ENCODE measurements at regions not wholly inside any gene's neighbourhood (a gene's known extent, or its start where the extent isn't known, plus 50 kb on each side); places are given as distances from the start of the nearest gene placed in this dataset.
"Not testable (repeated sequence)": the region's sequence is repeated elsewhere in the genome, so short reads cannot be mapped to it uniquely, and the experiment has no call there.

DNA sequence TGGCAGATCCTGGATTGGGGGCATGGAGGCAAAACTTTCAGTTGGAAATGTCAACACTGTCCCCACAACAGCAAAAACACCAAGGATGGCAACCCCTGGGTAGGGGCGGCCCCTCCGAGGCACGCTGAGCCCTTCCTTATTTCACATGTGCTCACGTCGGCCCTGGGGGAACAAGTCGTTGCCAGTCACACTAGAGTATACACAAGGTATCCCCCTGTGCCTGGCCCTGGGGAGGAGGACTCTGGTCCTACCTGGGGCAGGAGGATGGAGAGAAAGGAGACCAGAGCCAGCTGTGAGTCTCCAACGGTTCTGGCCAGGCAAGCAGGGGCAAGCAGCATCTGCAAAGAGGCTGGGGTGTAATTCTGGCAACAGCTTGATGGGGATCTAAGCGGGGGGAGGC lies 126.9 kb upstream of the FOXD4L5 start:
- Histone ChIP-seq H3K4me3 (ENCODE audit: low read length) (no peak overlapping the region), H3K4me1 (ENCODE audit: insufficient read depth, low read length) (no peaks in the 10 kb centered on the region), H3K27me3 (ENCODE audit: insufficient read depth, low read length) (no peaks in the 10 kb centered on the region), H3K9me3 (ENCODE audit: low read depth, low read length) (no peaks in the 10 kb centered on the region)

DNA sequence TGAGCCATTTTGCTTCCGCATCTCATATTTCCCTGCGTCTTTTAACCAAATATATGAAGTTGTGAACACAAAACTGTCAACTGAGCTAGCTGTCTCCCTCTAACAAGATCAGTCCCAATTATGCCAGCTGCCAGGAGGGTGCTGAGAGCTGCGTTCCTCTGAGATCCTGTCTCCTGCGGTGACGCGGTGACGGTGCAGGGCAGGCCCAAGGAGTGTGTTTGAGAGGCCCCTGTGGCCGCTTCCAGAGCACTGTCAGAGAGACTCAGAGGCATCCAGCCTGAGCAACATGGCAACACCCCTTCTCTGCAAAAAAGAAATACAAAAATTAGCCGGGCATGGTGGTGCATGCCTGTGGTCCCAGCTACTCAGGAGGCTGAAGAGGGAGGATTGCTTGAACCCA lies 126.3 kb upstream of the FOXD4L5 start:
- Histone ChIP-seq H3K4me3 (ENCODE audit: low read length) (no peak overlapping the region), H3K27me3 (ENCODE audit: insufficient read depth, low read length) (no peaks in the 10 kb centered on the region), H3K9me3 (ENCODE audit: low read depth, low read length) (no peaks in the 10 kb centered on the region), H3K4me1 (ENCODE audit: insufficient read depth, low read length) (no peaks in the 10 kb centered on the region)

DNA sequence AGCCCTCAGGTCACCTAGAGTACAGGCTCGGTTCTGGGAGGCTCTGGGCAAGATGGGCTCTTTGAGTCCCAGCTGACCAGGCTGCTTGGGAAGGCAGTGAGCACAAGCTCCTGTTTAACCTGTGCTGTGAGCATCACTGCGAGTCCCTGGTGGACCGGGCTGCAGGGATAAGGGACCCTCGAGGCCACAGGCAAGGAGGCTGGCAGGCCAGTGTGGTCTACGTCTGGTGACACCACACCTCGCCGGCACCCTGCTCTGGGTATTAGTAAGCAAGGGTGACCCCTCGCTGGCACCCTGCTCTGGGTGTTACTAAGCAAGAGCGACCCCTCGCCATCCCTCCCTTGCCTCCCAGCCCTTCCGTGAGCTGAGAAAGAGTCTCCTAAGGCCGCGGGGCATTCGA lies 125.9 kb upstream of the FOXD4L5 start:
- no peak overlapping the region for H3K4me3 ChIP-seq (ENCODE audit: low read length)
- H3K9me3 ChIP-seq (ENCODE audit: low read depth, low read length): no peaks in the 10 kb centered on the region
- H3K27me3 ChIP-seq (ENCODE audit: insufficient read depth, low read length): no peaks in the 10 kb centered on the region
- no peaks in the 10 kb centered on the region for H3K4me1 ChIP-seq (ENCODE audit: insufficient read depth, low read length)

DNA sequence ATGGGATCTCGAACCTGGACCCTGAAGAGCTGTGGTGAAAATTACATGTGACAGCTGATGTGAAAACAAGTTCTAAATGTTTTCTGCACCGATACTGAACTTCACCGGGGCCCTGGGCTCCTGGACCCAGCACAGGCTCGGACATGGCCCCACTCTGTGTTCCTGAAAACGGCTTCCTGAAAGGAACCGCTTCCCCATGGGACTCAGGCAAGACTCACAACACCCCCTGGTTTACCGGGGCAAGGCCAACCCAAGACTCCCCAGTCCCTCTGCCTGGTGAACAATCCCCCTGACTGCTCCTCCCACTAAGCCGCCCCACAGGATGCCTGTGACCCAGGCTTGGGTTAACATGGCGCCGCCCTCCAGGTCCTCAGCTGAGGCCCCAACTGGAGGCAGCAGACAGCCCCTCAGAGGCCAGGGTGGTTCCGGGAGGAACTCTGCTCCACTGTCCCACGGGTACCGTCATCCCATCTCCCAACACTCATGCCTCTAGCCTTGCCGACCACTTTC lies 124.5 kb upstream of the FOXD4L5 start:
- no peaks in the 10 kb centered on the region for H3K9me3 ChIP-seq (ENCODE audit: low read depth, low read length)
- H3K4me3 ChIP-seq (ENCODE audit: low read length): no peak overlapping the region
- no peaks in the 10 kb centered on the region for H3K27me3 ChIP-seq (ENCODE audit: insufficient read depth, low read length)
- H3K4me1 ChIP-seq (ENCODE audit: insufficient read depth, low read length): no peaks in the 10 kb centered on the region

DNA sequence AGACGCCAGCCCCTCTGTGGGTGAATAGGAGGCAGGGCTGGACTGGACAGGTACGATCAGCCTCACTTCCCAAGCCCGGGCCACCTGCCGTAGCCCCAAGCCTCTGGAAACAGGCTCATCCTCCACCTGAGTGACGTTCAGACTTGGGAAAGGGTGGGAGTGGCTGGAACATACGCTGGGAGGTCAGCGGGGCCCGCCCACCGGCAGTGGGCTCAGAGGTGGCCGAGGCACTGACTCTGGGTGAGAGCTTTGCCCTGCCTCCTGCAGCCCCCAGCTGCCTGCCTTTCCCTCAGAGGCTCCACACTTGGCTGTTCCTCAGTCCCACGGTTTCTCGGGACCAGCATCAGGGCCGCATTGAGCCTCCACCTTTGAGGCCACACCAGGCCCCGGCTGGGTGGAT lies 123.8 kb upstream of the FOXD4L5 start:
- not testable (repeated sequence) for H3K9me3 ChIP-seq (ENCODE audit: low read depth, low read length); H3K27me3 ChIP-seq (ENCODE audit: insufficient read depth, low read length); H3K4me1 ChIP-seq (ENCODE audit: insufficient read depth, low read length); H3K4me3 ChIP-seq (ENCODE audit: low read length)

DNA sequence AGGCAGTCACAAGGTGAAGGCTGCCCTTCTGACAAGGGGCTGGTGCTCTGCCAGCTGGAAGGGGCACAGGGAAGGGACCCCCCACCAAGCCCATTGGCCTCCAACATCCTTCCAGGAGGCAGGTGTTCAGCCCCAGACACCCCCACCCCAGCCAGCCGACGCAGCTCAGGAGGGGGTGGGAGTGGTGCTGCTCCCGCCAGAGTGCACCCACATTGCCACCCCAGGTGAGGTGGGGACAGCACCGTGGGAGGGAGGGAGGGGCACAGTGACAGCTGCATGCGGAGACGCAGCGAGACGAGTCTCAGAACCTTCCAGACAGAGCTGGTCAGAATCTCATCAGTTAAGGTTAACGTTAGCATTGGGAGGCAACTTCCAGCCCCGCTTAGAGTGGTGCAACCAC lies 121.6 kb upstream of the FOXD4L5 start:
- H3K27me3 ChIP-seq (ENCODE audit: insufficient read depth, low read length); H3K4me3 ChIP-seq (ENCODE audit: low read length); H3K9me3 ChIP-seq (ENCODE audit: low read depth, low read length); H3K4me1 ChIP-seq (ENCODE audit: insufficient read depth, low read length): not testable (repeated sequence)

DNA sequence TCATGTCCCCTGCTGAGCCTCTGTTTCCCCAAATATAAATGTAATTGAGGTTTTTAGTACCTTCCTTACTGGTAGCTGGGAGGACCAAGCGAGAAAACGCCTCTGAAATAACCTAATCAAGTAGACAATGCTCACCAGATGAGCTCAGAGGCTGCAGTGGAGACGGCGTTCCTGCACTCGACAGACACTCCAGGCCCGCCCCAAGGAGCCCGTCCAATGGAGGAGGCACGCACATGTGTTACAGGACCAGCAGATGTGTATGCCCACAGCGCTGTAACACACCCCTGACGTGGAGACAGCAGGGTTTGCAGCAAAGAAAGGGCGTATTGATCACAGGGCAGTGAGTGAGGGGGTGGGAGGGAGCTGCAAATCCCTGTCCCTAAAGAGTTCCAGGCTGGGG lies 120.8 kb upstream of the FOXD4L5 start:
- not testable (repeated sequence) for H3K27me3 ChIP-seq (ENCODE audit: insufficient read depth, low read length); H3K4me3 ChIP-seq (ENCODE audit: low read length); H3K9me3 ChIP-seq (ENCODE audit: low read depth, low read length); H3K4me1 ChIP-seq (ENCODE audit: insufficient read depth, low read length)

DNA sequence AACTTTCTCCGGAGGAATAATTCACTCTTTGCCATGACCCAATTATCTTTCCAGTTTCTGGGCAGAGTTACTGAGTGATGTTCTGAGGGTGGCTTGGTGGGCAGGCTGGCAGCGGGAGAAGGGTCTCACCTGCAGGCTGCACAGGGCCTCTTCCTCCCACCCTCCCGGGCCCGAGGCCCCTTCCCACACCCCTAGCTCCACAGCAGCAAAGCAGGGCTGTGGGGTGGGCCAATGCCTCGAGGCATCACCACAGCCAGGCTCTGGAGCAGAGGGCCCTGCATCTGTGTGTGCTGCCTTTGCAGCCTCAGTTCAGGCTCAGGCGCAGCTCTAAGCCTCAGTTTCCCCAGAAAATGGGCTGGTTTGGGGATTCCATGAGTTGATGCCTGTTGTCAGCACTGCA lies 120.2 kb upstream of the FOXD4L5 start:
- no peak overlapping the region for H3K4me3 ChIP-seq (ENCODE audit: low read length)
- no peaks in the 10 kb centered on the region for H3K9me3 ChIP-seq (ENCODE audit: low read depth, low read length)
- H3K27me3 ChIP-seq (ENCODE audit: insufficient read depth, low read length): no peaks in the 10 kb centered on the region
- H3K4me1 ChIP-seq (ENCODE audit: insufficient read depth, low read length): no peaks in the 10 kb centered on the region

DNA sequence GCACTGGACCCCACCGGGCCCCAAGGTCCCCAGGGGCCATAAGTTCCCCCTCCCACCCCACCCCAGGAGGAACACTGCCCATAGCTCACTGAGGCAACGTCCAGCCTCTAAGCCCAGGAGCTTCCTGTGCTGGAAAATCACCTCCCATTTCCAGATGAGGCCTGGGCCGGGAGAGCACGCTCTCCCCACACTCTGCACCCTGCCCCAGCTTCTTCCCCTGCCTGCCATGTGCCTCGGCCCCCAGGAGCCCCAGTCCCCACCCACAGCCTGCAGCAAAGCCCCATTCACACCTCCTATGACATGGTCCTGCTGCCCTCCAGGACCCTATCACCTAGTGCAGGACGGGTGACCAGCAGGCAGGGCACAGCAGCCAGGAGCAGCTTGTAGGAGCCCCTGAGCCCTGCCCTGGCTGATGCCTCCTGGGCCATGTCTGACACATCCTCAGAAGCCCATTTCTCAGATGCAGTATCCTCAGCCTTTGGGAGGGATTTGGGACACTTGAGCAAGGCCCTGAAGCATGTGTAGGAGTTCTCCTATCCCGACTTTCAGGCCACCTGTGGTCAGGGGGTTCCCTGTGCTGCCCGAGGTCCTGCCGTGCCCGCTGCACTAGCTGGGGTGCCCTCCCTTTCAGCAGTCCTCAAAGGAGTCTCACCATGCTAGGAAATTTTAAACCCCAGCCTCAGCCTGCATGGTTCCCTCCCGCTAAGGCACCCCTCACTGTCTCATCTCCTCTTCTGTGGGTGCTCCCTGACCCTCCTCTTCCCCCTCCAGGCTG lies 119.4 kb upstream of the FOXD4L5 start:
- no peaks in the 10 kb centered on the region for H3K27me3 ChIP-seq (ENCODE audit: insufficient read depth, low read length)
- H3K4me1 ChIP-seq (ENCODE audit: insufficient read depth, low read length): no peaks in the 10 kb centered on the region
- no peak overlapping the region for H3K4me3 ChIP-seq (ENCODE audit: low read length)
- H3K9me3 ChIP-seq (ENCODE audit: low read depth, low read length): no peaks in the 10 kb centered on the region

DNA sequence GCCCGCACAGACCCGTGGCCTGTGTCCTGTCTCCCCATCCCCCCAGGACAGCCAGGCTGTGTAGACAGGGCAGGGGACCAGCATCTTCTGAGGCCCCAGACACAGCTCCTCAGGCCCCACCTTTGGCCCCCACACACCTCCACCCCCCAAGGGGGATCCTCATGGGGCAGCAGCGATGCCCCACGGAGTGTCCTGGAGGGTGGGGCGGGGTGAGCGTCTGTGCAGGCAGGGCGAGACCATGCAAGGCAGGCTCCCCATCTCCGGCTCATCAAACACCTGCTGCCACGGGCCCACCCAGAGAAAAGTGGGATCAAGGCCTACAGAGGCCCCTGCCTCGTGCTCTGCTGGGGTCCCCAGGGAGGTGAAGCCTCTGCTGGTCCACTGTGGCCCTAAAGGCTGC lies 118.7 kb upstream of the FOXD4L5 start:
- Histone ChIP-seq H3K4me3 (ENCODE audit: low read length) (no peak overlapping the region), H3K4me1 (ENCODE audit: insufficient read depth, low read length) (no peaks in the 10 kb centered on the region), H3K9me3 (ENCODE audit: low read depth, low read length) (no peaks in the 10 kb centered on the region), H3K27me3 (ENCODE audit: insufficient read depth, low read length) (no peaks in the 10 kb centered on the region)

DNA sequence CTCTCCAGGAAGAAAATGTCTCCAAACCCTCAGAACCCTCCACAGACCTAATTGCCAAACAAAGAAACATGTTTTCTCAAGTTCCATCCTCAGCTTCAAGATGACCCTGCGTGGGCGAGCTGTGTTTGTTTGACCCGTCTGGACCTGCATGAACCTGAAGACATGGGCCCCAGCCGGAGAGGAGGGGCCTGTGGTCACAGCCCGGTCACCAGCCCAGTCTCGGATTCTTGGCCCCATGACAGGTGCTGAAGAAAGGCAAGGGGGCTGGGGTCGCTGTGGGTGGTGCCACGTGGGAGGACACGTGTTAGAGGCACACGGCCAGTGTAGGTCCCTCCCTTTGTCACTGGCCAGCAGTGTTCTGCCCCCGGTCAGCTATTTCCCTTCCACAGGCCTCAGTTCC lies 118.1 kb upstream of the FOXD4L5 start:
- not testable (repeated sequence) for H3K4me1 ChIP-seq (ENCODE audit: insufficient read depth, low read length); H3K4me3 ChIP-seq (ENCODE audit: low read length); H3K9me3 ChIP-seq (ENCODE audit: low read depth, low read length); H3K27me3 ChIP-seq (ENCODE audit: insufficient read depth, low read length)

DNA sequence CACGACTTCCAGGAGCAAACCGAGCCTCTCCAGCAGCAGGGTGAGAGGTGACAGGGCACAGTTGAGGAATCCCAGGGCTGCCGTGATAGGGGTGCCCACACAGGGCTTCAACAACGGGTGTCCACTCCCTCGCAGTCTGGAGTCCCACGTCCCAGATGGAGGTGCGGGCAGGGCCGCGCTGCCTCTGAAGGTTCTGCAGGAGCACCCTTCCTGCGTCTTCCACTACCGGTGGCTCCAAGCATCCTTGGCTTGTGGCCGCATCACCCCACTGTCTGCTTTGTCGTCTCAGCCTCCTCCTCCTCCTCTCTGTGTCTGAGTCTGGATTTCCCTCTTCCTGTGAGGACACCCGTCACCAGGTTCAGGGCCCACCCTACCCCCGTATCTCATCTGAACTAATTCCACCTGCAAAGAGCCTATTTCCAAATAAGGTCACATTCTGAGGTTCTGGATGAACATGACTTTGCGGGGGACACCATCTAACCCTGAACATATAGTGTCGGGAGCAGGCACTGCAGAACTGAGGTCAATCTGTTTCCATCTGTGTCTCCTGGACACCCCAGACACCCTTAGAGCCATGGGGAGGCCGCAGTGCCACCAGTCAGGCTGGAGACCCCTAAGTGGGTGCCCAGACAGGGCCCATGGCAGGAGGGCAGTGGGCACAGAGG lies 117.3 kb upstream of the FOXD4L5 start:
- H3K27me3 ChIP-seq (ENCODE audit: insufficient read depth, low read length); H3K4me3 ChIP-seq (ENCODE audit: low read length); H3K9me3 ChIP-seq (ENCODE audit: low read depth, low read length); H3K4me1 ChIP-seq (ENCODE audit: insufficient read depth, low read length): not testable (repeated sequence)

DNA sequence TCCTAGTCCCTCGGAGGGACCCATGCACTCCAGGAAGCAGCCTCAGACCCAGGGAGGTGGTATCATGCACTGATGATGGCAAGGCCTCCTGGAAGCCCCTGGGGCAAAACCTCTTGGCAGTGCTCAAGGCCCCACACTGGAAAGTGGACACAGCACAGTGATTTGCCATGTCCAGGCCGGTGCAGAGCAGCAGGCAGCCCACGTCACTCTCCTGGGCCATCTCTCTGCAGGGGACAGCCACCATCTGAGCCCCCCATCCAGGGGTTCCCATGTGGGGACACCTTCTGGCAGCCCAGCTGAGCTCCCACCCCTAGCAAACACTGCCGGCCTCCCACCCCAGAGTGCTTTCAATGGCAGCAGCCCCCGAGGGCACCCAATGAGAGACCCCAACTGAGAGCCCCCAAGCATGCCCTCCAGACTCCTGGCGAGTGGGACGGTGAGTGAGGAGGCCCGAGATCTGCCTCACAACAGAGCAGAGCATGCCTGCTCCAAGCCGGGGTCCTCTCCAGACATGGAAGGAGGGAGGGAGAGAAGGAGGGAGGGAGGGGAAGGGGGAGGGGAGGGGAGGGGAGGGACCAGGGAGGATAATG lies 116.5 kb upstream of the FOXD4L5 start:
- not testable (repeated sequence) for H3K9me3 ChIP-seq (ENCODE audit: low read depth, low read length); H3K27me3 ChIP-seq (ENCODE audit: insufficient read depth, low read length)

DNA sequence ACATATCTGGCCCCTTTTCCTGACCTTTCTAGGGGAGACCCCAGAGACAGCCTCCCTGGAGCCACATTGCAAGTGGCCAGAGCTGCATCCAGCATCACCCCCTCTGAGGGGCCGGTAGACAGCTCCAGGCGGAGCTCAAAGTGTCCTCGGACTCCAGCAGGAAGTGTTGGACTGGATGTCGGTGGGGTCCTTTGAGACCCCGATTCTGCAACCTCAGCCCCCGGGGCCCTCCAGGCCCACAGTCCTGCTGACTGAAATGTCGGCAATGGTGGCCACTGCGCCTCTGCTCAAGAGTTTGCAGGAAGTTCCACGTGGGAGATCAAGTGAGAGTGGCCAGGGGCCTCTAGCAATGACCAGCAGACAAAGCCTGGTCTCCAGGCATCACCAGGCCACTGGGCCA lies 115.9 kb upstream of the FOXD4L5 start:
- Histone ChIP-seq H3K4me3 (ENCODE audit: low read length) (no peak overlapping the region), H3K4me1 (ENCODE audit: insufficient read depth, low read length) (no peaks in the 10 kb centered on the region), H3K27me3 (ENCODE audit: insufficient read depth, low read length) (no peaks in the 10 kb centered on the region), H3K9me3 (ENCODE audit: low read depth, low read length) (no peaks in the 10 kb centered on the region)

More for the DNA sequence above, 116.5 kb upstream of the FOXD4L5 start:
- not testable (repeated sequence) for H3K4me1 ChIP-seq (ENCODE audit: insufficient read depth, low read length); H3K4me3 ChIP-seq (ENCODE audit: low read length)

DNA sequence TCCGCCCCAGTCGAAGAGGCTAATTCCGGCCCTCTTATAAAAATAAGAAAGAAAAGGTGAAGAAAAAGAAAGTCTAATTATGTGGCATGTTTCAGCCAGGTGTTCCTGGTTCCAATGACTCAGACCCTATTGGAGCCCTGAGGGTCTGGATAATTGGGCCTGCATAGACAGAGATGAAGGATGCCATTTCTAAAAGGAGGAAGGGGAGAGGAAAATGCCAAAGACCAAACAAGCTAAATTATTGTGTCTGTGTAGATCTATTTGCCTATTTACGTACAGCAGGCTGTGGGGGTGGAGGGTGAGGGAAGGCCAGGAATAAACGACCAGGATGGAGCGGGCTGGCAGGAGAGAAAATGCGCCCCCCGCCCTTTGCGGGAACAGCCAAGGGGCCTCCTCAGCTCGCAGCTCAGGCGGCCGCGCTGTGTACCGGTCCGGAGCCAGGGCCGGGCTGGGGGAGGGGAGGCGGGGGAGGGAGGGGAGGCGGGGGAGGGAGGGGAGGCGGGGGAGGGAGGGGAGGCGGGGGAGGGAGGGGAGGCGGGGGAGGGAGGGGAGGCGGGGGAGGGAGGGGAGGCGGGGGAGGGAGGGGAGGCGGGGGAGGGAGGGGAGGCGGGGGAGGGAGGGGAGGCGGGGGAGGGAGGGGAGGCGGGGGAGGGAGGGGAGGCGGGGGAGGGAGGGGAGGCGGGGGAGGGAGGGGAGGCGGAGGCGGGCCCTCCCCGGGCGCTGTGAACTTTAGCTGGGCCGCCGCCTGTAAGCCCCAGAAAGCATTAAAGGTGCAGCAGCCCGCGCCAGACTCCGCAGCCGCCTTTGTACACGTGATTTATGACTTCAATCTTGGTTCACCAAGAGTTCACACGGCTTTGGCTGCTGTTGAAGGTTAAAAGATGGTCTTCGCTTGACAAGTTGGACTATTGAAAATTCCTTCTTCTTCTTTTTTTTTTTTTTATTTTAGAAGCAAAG lies 113.0 kb upstream of the FOXD4L5 start:
- not testable (repeated sequence) for H3K4me3 ChIP-seq (ENCODE audit: low read length); H3K27me3 ChIP-seq (ENCODE audit: insufficient read depth, low read length); H3K9me3 ChIP-seq (ENCODE audit: low read depth, low read length); H3K4me1 ChIP-seq (ENCODE audit: insufficient read depth, low read length)
